GM19397 (cell line): ENCODE measurements at regions not wholly inside any gene's neighbourhood (a gene's known extent, or its start where the extent isn't known, plus 50 kb on each side); places are given as distances from the start of the nearest gene placed in this dataset.
"Not testable (repeated sequence)": the region's sequence is repeated elsewhere in the genome, so short reads cannot be mapped to it uniquely, and the experiment has no call there.

Experiments
- ATAC-seq: cut with Tn5 transposase; IDR thresholded peaks from one replicate; pipeline ENCODE4 v1.9.1; 2021; ENCODE audit warnings: mild to moderate bottlenecking, moderate library complexity; ENCODE audit not compliant: unreplicated experiment

DNA sequence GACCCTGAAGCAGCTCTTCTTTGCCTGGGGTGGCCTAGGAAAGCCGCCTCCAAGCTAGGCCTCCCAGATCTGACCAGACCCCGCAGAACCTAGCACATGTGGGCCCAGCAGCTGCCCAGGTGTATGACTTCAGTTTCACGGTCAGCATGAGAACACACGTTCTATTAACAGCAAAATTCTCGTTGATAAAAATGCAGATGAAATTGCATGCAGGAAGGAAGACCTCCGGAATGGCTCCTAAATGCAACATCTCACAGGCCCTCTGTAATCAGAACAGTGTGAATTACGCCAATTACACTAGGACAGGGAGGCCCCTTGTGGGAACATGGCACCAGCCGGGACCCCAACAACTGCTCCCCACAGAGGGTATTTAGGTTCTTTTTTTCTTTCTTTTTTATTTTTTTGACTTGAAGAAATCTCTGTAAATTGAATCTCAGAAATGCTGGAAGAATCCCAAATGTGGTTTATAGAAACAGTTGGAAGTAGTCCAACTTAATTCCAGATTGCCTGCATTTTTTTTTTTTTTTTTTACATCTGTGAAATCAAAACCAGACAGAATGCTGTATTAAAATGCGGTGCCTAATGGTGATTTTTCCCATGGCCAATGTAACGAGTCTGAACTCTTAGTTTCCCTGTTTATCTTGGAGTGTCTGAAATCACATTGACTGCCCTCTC, 185.1 kb downstream of the NPIPB11 start:
- ATAC-seq: not testable (repeated sequence)

- not testable (repeated sequence) for ATAC-seq
These were observed 185.8 kb downstream of the NPIPB11 start for GRCh38 chr16:29220647-29221191.

- not testable (repeated sequence) for ATAC-seq
These were observed 186.4 kb downstream of the NPIPB11 start for GRCh38 chr16:29219966-29220646.

GRCh38 chr16:29219562-29219961, 186.9 kb downstream of the NPIPB11 start:
- not testable (repeated sequence) for ATAC-seq

DNA sequence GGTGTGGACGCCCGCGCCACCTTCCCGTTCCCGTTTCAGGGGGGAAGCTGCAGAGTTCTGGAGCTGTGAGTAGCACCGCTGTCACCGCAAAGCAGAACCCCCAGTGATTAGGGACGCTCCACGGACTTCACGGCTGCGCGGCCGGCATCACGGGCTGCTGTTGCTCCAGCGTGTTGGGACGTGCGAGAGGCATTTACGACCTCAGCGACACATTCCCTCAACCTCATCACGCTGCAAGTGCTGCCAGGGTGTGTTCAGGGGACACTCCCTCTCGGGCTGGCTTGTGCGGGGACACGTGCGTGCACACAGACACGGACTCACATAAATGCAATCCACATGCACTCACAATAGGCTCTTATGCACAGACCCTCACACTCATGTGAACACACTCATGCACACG, 187.9 kb downstream of the NPIPB11 start:
- not testable (repeated sequence) for ATAC-seq

- not testable (repeated sequence) for ATAC-seq
These were observed 188.3 kb downstream of the NPIPB11 start for GRCh38 chr16:29218171-29218570.

GRCh38 chr16:29217752-29218126, 188.8 kb downstream of the NPIPB11 start:
- ATAC-seq: not testable (repeated sequence)

DNA sequence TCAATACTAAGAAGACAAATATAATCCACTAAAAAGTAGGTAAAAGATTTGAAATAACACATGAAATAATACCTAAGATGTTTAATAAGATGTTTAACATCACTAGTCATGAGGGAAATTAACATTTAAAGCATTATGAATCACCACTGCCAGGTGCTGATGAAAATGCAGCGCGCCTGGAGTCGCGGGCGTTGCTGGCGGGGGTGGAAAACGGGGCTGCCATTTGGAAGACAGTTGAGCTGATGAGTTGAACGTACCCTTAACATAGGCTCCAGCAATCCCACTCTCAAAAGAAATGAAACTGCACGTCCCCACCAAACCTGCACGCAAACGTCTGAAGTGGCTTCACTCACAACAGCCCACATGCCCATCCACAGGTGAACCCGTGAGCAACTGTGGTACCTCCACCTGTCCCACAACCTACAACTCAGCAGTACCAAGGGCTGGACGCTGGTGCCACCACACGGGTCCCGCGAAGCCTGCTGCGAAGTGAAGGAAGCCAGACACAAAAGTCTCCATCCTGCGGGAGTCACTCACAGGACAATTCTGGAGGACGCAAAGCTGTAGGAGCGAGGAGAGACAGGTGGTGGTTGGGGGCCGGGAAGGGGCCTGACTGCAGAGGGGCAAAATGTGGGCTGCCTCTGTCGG, 189.3 kb downstream of the NPIPB11 start:
- ATAC-seq: not testable (repeated sequence)

- not testable (repeated sequence) for ATAC-seq
These were observed 192.7 kb downstream of the NPIPB11 start for GRCh38 chr16:29213770-29214169.

DNA sequence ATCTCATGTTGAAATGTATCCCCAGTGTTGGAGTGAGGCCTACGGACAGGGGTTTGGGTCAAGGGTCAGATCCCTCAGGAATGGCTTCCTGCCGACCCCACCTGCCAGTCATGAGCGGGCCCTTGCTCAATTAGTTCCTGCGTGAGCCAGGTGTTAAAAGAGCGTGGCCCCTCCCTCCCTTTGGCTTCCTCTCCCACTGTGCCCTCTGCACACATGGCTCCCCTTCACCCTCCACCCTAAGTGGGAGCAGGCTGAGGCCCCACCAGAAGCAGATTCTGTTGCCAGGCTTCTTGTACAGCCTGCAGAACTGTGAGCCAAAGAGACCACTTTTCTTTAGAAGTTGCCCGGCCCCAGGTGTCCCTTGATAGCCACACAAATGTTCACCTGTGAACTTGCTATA, 193.3 kb downstream of the NPIPB11 start:
- ATAC-seq: not testable (repeated sequence)

DNA sequence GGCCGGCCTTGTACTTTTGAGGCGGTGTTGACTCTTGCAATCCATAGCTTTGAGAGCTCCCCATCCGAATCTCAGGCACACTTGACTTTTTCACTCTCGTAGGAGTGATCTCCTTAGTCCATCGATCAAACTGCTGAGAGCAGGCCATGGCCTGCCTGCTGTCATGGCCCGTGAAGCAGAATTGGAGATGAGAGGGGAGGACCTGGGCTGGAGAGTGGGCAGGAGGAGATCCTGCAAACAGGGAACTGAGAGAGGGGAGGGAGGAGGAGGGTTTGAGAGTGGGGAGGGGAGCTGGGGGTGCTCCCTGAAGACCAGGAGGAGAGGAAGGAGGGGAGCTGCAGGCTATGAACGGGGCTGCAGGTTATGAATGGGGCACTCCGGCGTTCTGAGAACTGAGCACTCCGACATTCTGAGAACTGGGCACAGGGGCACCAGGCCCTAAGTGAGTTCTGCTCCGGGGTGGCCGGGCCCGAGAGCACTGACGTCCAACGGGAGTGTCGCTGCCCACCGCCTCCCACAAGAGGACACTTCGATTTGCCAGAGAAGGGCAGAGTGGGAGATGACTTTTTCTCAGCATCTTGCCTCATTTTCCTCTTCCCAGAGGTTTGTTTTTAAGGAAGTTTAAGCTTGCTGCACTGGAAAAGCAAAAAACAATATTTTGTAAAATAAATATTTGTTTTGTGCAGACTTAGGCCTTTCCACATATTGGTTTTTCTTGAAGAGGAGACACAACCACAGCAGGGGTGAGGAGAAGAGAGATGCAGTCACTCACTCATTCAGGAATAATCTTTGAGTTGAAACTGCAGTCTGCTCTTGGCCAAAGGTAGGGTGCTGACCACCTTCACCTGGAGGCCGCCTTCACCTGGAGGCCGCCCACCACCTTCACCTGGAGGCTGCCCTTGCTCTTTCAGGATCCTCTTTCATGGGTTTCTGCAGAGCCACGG, 194.2 kb downstream of the NPIPB11 start:
- not testable (repeated sequence) for ATAC-seq

GRCh38 chr16:29211456-29211855, 195.1 kb downstream of the NPIPB11 start:
- ATAC-seq: not testable (repeated sequence)

DNA sequence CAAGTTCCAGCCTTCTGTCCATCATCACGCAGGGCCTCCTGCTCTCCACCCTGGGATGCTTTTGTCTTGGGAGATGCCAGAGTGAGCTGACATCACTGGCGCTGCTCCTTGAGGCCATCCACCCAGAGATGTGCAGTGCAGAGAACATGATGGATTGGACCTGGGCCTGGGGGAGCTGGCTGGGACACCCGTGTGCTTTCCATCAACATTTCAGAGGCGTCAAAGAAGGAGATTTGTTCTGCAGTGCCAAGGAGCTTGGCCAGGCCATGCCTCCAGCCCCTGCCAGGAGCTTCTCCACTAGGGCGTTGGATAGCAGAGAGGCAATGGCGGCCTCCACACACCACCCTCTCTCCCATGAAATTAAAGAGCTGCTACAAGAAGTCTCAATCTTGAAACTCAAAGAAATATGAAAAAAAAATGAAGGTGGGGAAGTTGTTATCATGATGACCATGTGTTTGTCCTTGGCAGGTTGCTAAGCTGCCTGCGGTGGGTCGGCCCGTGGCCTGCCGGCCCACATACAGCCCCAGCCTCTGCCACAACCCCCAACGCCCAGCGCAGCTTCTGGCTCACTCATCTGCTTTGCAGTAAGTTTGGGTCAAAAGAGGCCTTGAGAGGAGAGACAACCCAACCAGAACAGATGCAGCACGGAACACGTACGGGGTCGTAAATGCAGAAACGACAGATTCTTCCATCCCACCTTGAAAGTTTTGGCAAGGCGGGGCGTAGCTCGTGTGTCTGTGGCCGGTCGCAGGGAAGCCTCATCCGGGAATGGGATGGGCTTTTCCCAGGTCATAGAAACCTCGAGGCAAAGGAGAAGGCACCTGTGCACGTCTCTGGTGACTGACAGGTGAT, 196.0 kb downstream of the NPIPB11 start:
- ATAC-seq: not testable (repeated sequence)

- ATAC-seq: not testable (repeated sequence)
These were observed 200.4 kb downstream of the NPIPB11 start for GRCh38 chr16:29206120-29206519.

DNA sequence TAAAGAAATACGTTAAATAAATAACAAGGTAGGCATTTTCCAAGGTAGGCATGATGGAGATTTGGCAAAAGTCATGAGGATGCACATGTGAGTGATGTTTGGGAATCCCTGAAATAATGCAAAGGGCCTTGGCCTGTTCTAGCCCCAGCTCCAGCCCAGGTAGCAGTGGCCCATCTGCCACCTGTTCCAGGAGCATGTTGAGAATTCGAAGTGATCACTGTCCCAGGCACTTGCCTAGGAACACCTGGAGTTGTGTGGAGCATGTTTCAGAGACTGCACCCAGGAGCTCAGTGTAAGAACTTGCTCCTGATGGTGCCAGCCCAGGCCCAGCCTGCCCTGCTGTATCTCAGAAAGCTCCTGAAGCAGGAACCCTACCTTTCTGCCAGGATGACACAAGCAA, 201.4 kb downstream of the NPIPB11 start:
- not testable (repeated sequence) for ATAC-seq

DNA sequence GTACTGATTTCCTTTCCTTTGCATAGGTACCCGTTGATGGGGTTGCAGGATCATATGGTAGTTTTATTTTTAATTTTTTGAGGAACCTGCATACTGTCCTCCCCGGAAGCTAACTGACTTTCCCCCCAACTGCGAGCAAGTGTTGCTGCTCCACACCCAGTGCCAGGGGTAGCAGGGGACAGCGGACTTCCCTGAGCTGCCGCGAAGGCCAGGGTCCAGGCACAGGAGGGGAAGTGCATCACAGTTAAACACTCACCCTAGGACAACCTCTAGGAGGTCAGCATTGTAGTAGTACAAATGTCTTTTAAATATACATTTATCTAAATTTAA, 201.7 kb downstream of the NPIPB11 start:
- no peak for ATAC-seq

- ATAC-seq: not testable (repeated sequence)
These were observed 202.3 kb downstream of the NPIPB11 start for GRCh38 chr16:29203933-29204805.

- ATAC-seq: not testable (repeated sequence)
These were observed 203.2 kb downstream of the NPIPB11 start for GRCh38 chr16:29203046-29203932.
